Loucy (cell line): ENCODE measurements at regions not wholly inside any gene's neighbourhood (a gene's known extent, or its start where the extent isn't known, plus 50 kb on each side); places are given as distances from the start of the nearest gene placed in this dataset.

ENCODE experiments used
- H2AFZ ChIP-seq: fragments of 200-600 bp; sonication (generic); 2 replicates; pipeline ENCODE4 v1.6.0; 2016; ENCODE audit warnings: antibody characterized with exemption, mild to moderate bottlenecking, low read length, moderate library complexity
- H3F3A ChIP-seq: fragments of 200-600 bp; 2 replicates; pipeline ENCODE4 v1.6.0; 2016; ENCODE audit warnings: antibody characterized with exemption, low read depth, mild to moderate bottlenecking
- H3K27me3 ChIP-seq: fragments of 200-600 bp; sonication (generic); 2 replicates; pipeline ENCODE4 v1.6.1; 2014; ENCODE audit warnings: low read length, mild to moderate bottlenecking; ENCODE audit not compliant: insufficient read depth, poor library complexity, severe bottlenecking
- H3K36me3 ChIP-seq: fragments of 200-600 bp; sonication (generic); 2 replicates; pipeline ENCODE4 v1.6.1; 2016; ENCODE audit warnings: low read length; ENCODE audit not compliant: insufficient read depth
- H3K4me1 ChIP-seq: fragments of 200-600 bp; sonication (generic); 2 replicates; pipeline ENCODE4 v1.5.1; 2014; ENCODE audit warnings: low read length, mild to moderate bottlenecking; ENCODE audit not compliant: insufficient read depth, poor library complexity, severe bottlenecking
- H3K4me2 ChIP-seq: fragments of 200-600 bp; sonication (generic); 2 replicates; pipeline ENCODE4 v1.6.0; 2014; ENCODE audit warnings: antibody characterized with exemption, low read length, low read depth, mild to moderate bottlenecking; ENCODE audit not compliant: poor library complexity, severe bottlenecking
- H3K4me3 ChIP-seq: fragments of 200-600 bp; sonication (generic); 2 replicates; pipeline ENCODE4 v1.5.1; 2014; ENCODE audit warnings: low read length, mild to moderate bottlenecking, mixed read lengths; ENCODE audit not compliant: poor library complexity, severe bottlenecking
- H3K79me2 ChIP-seq: fragments of 200-600 bp; sonication (generic); 2 replicates; pipeline ENCODE4 v1.6.1; 2014; ENCODE audit warnings: low read length; ENCODE audit not compliant: insufficient read depth
- H3K9ac ChIP-seq: fragments of 200-600 bp; sonication (generic); 2 replicates; pipeline ENCODE4 v1.6.0; 2014; ENCODE audit warnings: mild to moderate bottlenecking, low read depth, low read length, moderate library complexity; ENCODE audit not compliant: poor library complexity, severe bottlenecking
- H3K9me2 ChIP-seq: fragments of 200-600 bp; sonication (generic); replicated peaks from 2 replicates; pipeline ENCODE4 v1.6.1; 2016; ENCODE audit warnings: low read depth, low read length, mixed read lengths
- H3K9me3 ChIP-seq: fragments of 200-600 bp; sonication (generic); 2 replicates; pipeline ENCODE4 v1.6.1; 2014; ENCODE audit warnings: mild to moderate bottlenecking, antibody characterized with exemption, low read length, low read depth; ENCODE audit not compliant: insufficient read depth
- H4K20me1 ChIP-seq: fragments of 200-600 bp; sonication (generic); 2 replicates; pipeline ENCODE4 v1.6.0; 2014; ENCODE audit warnings: antibody characterized with exemption, low read length, mild to moderate bottlenecking; ENCODE audit not compliant: insufficient read depth, poor library complexity, severe bottlenecking
- EZH2phosphoT487 ChIP-seq: fragments of 200-600 bp; IDR thresholded peaks from 2 replicates; pipeline ENCODE4 v1.6.1; 2018; ENCODE audit warnings: antibody characterized with exemption, mild to moderate bottlenecking, moderate library complexity, borderline replicate concordance
- TF ChIP-seq, protein P1 (sequence below): fragments of 200-600 bp; sonication (generic); conservative IDR thresholded peaks from 2 replicates; pipeline ENCODE4 v1.5.1; 2014; ENCODE audit warnings: mild to moderate bottlenecking, antibody characterized with exemption, low read length

DNA sequence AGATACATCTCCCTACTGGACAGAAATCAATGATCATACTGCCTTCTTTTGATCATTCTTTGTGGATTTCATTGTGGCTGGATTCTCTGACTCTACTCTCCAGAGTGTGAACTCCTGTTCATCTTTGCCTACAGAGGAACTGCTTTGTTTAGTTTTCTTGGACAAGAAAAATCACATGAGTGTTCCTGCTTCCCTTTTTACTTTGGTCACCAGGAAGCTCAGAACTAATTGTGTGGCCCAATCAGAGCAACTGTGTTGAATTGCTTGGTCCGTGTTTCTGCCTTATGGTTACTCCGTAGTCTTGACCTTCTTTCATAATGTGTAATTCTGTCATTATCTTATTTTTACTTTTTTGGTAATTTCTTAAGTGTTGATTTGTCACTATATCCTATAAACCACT lies 97.0 kb downstream of the MAF start:
- Histone ChIP-seq H2AFZ (no peak overlapping the region), H3K9me3 (no peaks in the 10 kb centered on the region), H3K9ac (no peak overlapping the region), H3K9me2 (no peaks in the 10 kb centered on the region), H4K20me1 (no peaks in the 10 kb centered on the region), H3K36me3 (no peaks in the 10 kb centered on the region), H3K4me3 (no peak overlapping the region), H3K27me3 (no peaks in the 10 kb centered on the region), H3K4me1 (peaks cover 4% of the 10 kb centered on the region), H3K4me2 (no peak overlapping the region), H3F3A (no peaks in the 10 kb centered on the region), H3K79me2 (no peaks in the 10 kb centered on the region)
- TF ChIP-seq EZH2phosphoT487, result no peak
- TF ChIP-seq, protein P1, sequence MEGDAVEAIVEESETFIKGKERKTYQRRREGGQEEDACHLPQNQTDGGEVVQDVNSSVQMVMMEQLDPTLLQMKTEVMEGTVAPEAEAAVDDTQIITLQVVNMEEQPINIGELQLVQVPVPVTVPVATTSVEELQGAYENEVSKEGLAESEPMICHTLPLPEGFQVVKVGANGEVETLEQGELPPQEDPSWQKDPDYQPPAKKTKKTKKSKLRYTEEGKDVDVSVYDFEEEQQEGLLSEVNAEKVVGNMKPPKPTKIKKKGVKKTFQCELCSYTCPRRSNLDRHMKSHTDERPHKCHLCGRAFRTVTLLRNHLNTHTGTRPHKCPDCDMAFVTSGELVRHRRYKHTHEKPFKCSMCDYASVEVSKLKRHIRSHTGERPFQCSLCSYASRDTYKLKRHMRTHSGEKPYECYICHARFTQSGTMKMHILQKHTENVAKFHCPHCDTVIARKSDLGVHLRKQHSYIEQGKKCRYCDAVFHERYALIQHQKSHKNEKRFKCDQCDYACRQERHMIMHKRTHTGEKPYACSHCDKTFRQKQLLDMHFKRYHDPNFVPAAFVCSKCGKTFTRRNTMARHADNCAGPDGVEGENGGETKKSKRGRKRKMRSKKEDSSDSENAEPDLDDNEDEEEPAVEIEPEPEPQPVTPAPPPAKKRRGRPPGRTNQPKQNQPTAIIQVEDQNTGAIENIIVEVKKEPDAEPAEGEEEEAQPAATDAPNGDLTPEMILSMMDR, result no peak

DNA sequence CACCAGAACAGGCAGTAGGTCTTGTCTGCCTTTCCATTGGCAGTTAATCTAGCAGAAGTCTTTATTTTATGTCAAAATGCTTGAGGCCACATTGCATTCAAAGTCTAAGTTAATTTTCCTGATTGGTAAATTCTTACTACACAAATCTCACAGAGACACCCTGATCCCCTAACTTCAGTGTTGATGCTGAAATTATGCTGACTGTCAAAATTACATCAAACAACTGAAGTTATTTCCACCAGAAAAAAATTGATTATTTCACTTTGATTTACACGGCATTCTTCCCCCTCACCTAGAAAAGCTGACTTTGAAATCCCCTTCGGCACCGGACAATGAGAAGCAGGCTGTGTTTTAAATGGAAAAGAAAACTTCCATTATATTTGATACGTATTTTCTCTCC lies 99.1 kb downstream of the MAF start:
- Histone ChIP-seq H2AFZ (no peak overlapping the region), H3F3A (no peaks in the 10 kb centered on the region), H3K4me2 (no peak overlapping the region), H3K9ac (no peak overlapping the region), H3K27me3 (no peaks in the 10 kb centered on the region), H3K9me2 (no peaks in the 10 kb centered on the region), H4K20me1 (no peaks in the 10 kb centered on the region), H3K36me3 (no peaks in the 10 kb centered on the region), H3K79me2 (no peaks in the 10 kb centered on the region), H3K9me3 (no peaks in the 10 kb centered on the region), H3K4me3 (no peak overlapping the region), H3K4me1 (peaks cover 17% of the 10 kb centered on the region)
- TF ChIP-seq, protein P1, result no peak
- TF ChIP-seq EZH2phosphoT487, result no peak

DNA sequence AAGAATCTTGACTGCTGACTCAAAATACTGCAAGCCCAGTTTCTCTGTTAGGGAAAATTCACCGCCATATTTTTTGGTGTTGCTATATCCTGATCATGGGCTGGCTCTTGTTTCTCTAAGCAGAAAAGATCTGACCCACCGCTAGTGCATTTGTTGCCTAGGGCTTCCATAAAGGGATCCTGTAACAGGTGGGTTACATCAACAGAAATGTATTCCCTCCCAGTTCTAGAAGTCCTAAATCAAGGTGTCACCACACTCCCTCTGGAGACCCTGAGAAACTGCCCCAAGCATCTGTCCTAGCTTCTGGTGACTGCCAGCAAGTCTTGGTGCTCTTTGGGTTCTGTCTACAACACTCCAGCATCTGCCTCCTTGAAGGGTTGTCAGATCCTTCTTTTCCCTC lies 99.7 kb downstream of the MAF start:
- no peaks in the 10 kb centered on the region for H3K27me3 ChIP-seq
- H3F3A ChIP-seq, result no peaks in the 10 kb centered on the region
- peaks cover 17% of the 10 kb centered on the region for H3K4me1 ChIP-seq
- TF ChIP-seq, protein P1, result no peak
- no peak for TF ChIP-seq EZH2phosphoT487
- no peak overlapping the region for H3K4me3 ChIP-seq
- H4K20me1 ChIP-seq, result no peaks in the 10 kb centered on the region
- H2AFZ ChIP-seq, result no peak overlapping the region
- no peaks in the 10 kb centered on the region for H3K9me2 ChIP-seq
- H3K4me2 ChIP-seq, result no peak overlapping the region
- no peaks in the 10 kb centered on the region for H3K9me3 ChIP-seq
- H3K36me3 ChIP-seq, result no peaks in the 10 kb centered on the region
- no peak overlapping the region for H3K9ac ChIP-seq
- H3K79me2 ChIP-seq, result no peaks in the 10 kb centered on the region
